Choroid plexus epithelial cell (primary cell): ENCODE measurements at regions not wholly inside any gene's neighbourhood (a gene's known extent, or its start where the extent isn't known, plus 50 kb on each side); places are given as distances from the start of the nearest gene placed in this dataset.

Experiments
- DNase-seq: peaks from one replicate; pipeline ENCODE4 v3.0.0-alpha.2; 2010; ENCODE audit warnings: low read depth
- H3K4me3 ChIP-seq: 2 replicates; pipeline ENCODE4 v1.5.1; 2011; ENCODE audit warnings: low read depth, mild to moderate bottlenecking, control low read depth, low read length, moderate library complexity
- CTCF ChIP-seq: conservative IDR thresholded peaks from 2 replicates; pipeline ENCODE4 v1.5.1; 2011; ENCODE audit warnings: low read depth, mild to moderate bottlenecking, control low read depth, inconsistent platforms, low read length, moderate library complexity

- no peak overlapping the region for H3K4me3 ChIP-seq
- no peak for TF ChIP-seq CTCF
- peak; percentile 24 for DNase-seq
Observed at GRCh38 chr5:77881528-77881927, 105.4 kb upstream of the TBCA start.

GRCh38 chr5:77877516-77878355 is 101.6 kb upstream of the TBCA start:
- no peak overlapping the region for H3K4me3 ChIP-seq

GRCh38 chr5:77876862-77877502 is 100.8 kb upstream of the TBCA start:
- no peak overlapping the region for H3K4me3 ChIP-seq
- no peak for DNase-seq
- no peak for TF ChIP-seq CTCF

More at GRCh38 chr5:77877516-77878355, 101.6 kb upstream of the TBCA start:
- no peak for TF ChIP-seq CTCF
- no peak for DNase-seq

GRCh38 chr5:77876316-77876715 is 100.2 kb upstream of the TBCA start:
- no peak for TF ChIP-seq CTCF
- no peak overlapping the region for H3K4me3 ChIP-seq
- no peak for DNase-seq

GRCh38 chr5:77874691-77875090 is 98.6 kb upstream of the TBCA start:
- H3K4me3 ChIP-seq: no peak overlapping the region
- no peak for DNase-seq
- no peak for TF ChIP-seq CTCF

- no peak for TF ChIP-seq CTCF
- H3K4me3 ChIP-seq: no peak overlapping the region
- DNase-seq: no peak
Observed at GRCh38 chr5:77873239-77873638, 97.1 kb upstream of the TBCA start.

- no peak for DNase-seq
- no peak for TF ChIP-seq CTCF
- H3K4me3 ChIP-seq: no peak overlapping the region
Observed at GRCh38 chr5:77871946-77872345, 95.8 kb upstream of the TBCA start.
